Spleen (tissue), 7 donors: ENCODE measurements at regions not wholly inside any gene's neighbourhood (a gene's known extent, or its start where the extent isn't known, plus 50 kb on each side); places are given as distances from the start of the nearest gene placed in this dataset.

Experiments used
- POLR2A ChIP-seq, 3 donors: fragments of 450-650 bp; IDR thresholded peaks; one replicate each; pipeline ENCODE4 v1.5.1; 2017; ENCODE audit warnings: antibody characterized with exemption in 3 of 3, mild to moderate bottlenecking in 1 of 3
- POLR2AphosphoS5 ChIP-seq, 3 donors: sonication (generic); formaldehyde crosslinking; IDR thresholded peaks; one replicate each; pipeline ENCODE4 v1.5.1; 2017; ENCODE audit warnings: antibody characterized with exemption in 3 of 3
- TF ChIP-seq, protein P1 (sequence below), 11 experiments: fragments of 200-600 bp in 7 of 11; fragments of 450-650 bp in 4 of 11; sonication (generic) in 4 of 11; IDR thresholded peaks in 8 of 11; conservative IDR thresholded peaks in 3 of 11; 1 replicate in 7 of 11; 2 replicates in 4 of 11; pipeline versions ENCODE4 v1.4.0 to v1.8.0; 2016 to 2021; ENCODE audit warnings: antibody characterized with exemption in 11 of 11, inconsistent platforms in 4 of 11, mild to moderate bottlenecking in 1 of 11
- donor health status: DM: no; HTN: no; CAD: no; lungs with moderate emphysema.
- donor health status: DM: no; HTN: no; CAD: no.
- donor health status: DM: no; HTN: no; CAD: no.

DNA sequence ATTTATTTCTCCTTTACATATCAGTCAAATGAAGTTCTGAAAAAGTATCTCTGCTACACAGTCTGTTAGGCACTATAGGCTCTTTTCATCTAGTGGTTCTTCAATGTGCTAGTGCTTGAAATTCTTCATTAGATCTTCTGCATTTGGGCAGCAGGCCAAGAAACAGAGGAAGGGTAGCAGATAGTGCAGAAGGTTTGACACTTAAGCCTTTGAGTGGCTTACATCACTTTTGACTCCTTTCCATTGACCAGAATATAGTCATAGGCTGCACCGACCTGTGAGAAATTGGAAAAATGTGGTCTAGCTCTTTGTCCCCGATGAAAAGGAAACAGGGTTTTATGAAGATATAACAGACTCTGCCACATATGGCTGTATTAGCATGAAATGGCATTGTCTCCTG is 459.5 kb upstream of the PTGER4 start:
- TF ChIP-seq, protein P1, sequence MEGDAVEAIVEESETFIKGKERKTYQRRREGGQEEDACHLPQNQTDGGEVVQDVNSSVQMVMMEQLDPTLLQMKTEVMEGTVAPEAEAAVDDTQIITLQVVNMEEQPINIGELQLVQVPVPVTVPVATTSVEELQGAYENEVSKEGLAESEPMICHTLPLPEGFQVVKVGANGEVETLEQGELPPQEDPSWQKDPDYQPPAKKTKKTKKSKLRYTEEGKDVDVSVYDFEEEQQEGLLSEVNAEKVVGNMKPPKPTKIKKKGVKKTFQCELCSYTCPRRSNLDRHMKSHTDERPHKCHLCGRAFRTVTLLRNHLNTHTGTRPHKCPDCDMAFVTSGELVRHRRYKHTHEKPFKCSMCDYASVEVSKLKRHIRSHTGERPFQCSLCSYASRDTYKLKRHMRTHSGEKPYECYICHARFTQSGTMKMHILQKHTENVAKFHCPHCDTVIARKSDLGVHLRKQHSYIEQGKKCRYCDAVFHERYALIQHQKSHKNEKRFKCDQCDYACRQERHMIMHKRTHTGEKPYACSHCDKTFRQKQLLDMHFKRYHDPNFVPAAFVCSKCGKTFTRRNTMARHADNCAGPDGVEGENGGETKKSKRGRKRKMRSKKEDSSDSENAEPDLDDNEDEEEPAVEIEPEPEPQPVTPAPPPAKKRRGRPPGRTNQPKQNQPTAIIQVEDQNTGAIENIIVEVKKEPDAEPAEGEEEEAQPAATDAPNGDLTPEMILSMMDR (IDR thresholded peaks at IDR 0.05 in 8 of 11, conservative IDR thresholded peaks at IDR 0.05 in 3 of 11): no peak
- no peak for TF ChIP-seq POLR2AphosphoS5 (IDR thresholded peaks at IDR 0.05)
- no peak for TF ChIP-seq POLR2A (IDR thresholded peaks at IDR 0.05)
